ENCODE measurements at regions not wholly inside any gene's neighbourhood (a gene's known extent, or its start where the extent isn't known, plus 50 kb on each side); places are given as distances from the start of the nearest gene placed in this dataset.
"Not testable (repeated sequence)": the region's sequence is repeated elsewhere in the genome, so short reads cannot be mapped to it uniquely, and the experiment has no call there.

DNA sequence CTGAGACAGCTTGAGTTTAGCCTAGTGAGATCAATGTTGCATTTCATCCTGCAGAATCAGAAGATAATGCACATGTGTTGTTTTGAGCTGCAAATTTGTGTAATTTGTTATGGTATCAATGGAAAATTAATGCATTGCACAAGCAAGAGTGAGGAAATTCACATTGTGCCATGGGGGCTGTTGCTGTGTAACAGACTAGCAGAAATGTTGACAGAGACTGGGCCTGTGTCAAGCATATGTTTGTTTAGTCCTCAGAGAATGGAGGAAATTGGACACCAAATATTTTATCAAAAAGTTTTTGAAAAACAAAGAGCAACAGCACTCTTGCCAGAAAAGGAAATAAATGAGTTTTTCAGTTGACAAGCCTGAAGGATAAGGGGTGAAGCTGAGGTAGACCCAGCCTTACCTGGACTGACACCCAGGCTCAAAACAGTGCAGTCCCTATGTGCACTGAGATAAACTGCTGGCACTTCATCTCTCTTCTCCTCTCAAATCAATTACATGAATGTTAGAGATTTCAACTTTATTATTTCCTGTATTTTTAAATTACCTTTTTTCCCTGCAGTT, 1150.0 kb downstream of the FSCB start:
- Histone ChIP-seq H3K27me3 (ENCODE audit: control insufficient read depth, insufficient read depth, low read length) (no peaks in the 10 kb centered on the region), H3K9me3 (ENCODE audit: control insufficient read depth, insufficient read depth, low read length) (no peaks in the 10 kb centered on the region), H3K4me3 (ENCODE audit: low read depth, low read length) (no peak overlapping the region), H3K27ac (ENCODE audit: low read depth, low read length) (no peak overlapping the region)
- TF ChIP-seq, protein P1, sequence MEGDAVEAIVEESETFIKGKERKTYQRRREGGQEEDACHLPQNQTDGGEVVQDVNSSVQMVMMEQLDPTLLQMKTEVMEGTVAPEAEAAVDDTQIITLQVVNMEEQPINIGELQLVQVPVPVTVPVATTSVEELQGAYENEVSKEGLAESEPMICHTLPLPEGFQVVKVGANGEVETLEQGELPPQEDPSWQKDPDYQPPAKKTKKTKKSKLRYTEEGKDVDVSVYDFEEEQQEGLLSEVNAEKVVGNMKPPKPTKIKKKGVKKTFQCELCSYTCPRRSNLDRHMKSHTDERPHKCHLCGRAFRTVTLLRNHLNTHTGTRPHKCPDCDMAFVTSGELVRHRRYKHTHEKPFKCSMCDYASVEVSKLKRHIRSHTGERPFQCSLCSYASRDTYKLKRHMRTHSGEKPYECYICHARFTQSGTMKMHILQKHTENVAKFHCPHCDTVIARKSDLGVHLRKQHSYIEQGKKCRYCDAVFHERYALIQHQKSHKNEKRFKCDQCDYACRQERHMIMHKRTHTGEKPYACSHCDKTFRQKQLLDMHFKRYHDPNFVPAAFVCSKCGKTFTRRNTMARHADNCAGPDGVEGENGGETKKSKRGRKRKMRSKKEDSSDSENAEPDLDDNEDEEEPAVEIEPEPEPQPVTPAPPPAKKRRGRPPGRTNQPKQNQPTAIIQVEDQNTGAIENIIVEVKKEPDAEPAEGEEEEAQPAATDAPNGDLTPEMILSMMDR (IDR thresholded peaks at IDR 0.05; ENCODE audit: low read depth, low read length): no peak
- DNase-seq (ENCODE audit: low read depth, low spot score): no peak
- ChIA-PET POLR2A (no interaction called here), CTCF (no interaction called here)

- Histone ChIP-seq H3K9me3 (ENCODE audit: control insufficient read depth, insufficient read depth, low read length) (no peaks in the 10 kb centered on the region), H3K4me3 (ENCODE audit: low read depth, low read length) (no peak overlapping the region), H3K27me3 (ENCODE audit: control insufficient read depth, insufficient read depth, low read length) (no peaks in the 10 kb centered on the region), H3K27ac (ENCODE audit: low read depth, low read length) (no peak overlapping the region)
- ChIA-PET CTCF (no interaction called here), POLR2A (no interaction called here)
- TF ChIP-seq, protein P1 (IDR thresholded peaks at IDR 0.05; ENCODE audit: low read depth, low read length): no peak
- no peak for DNase-seq (ENCODE audit: low read depth, low spot score)
These were observed 1150.7 kb downstream of the FSCB start for GRCh38 chr14:43356382-43356781.

DNA sequence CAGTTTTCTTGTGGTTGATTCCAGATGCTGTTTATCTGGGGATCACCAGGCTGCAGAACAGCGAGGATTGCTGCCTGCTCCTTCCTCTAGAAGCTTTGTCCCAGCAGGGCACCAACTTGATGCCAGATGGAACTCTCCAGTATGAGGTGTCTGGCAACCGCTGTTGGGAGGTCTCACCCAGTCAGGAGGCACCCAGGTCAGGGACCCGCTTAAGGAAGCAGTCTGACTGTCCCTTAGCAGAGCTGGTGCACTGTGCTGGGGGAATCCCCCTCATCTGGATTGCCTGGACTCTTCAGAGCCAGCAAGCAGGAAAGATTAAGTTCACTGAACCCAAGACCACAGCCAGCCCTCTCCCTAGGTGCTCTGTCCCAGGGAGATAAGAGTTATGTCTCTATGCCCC, 1165.2 kb downstream of the FSCB start:
- Histone ChIP-seq H3K4me3 (ENCODE audit: low read depth, low read length) (no peak overlapping the region), H3K27ac (ENCODE audit: low read depth, low read length) (no peak overlapping the region), H3K27me3 (ENCODE audit: control insufficient read depth, insufficient read depth, low read length) (no peaks in the 10 kb centered on the region), H3K9me3 (ENCODE audit: control insufficient read depth, insufficient read depth, low read length) (no peaks in the 10 kb centered on the region; the same call in 1 of the 2 replicates)
- DNase-seq (ENCODE audit: low read depth, low spot score): no peak
- ChIA-PET CTCF (interaction anchor here (0.6 kb wide), 1 partner anchor 1505 kb away, joined by 4 read pairs; no protein-coding TSS in a partner anchor), POLR2A (no interaction called here)
- TF ChIP-seq, protein P1 (IDR thresholded peaks at IDR 0.05; ENCODE audit: low read depth, low read length): no peak

GRCh38 chr14:43338713-43339112, 1168.4 kb downstream of the FSCB start:
- CTCF ChIA-PET: no interaction called here
- TF ChIP-seq, protein P1 (IDR thresholded peaks at IDR 0.05; ENCODE audit: low read depth, low read length): no peak
- POLR2A ChIA-PET: no interaction called here
- no peaks in the 10 kb centered on the region for H3K27me3 ChIP-seq (ENCODE audit: control insufficient read depth, insufficient read depth, low read length)
- H3K4me3 ChIP-seq (ENCODE audit: low read depth, low read length): no peak overlapping the region
- H3K27ac ChIP-seq (ENCODE audit: low read depth, low read length): no peak overlapping the region
- DNase-seq (ENCODE audit: low read depth, low spot score): no peak
- no peaks in the 10 kb centered on the region; the same call in 1 of the 2 replicates for H3K9me3 ChIP-seq (ENCODE audit: control insufficient read depth, insufficient read depth, low read length)

DNA sequence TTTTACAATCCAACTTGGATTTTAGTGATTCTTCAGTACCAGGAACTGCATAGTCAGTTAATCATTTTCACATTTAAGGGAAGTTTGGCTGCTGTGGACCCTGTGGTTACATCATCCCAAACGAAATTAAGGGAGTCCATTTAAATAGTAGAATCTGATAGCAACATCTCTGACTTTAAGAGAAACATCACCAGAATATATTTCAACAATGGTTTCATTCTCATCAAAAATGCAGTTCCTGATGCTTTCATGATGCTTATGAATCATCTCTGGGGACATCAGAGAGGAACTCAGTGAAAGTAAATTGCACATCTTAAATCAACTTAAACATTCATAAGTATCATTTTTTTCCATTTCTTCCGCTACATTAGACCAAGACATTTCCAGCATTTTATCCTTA, 1170.7 kb downstream of the FSCB start:
- DNase-seq (ENCODE audit: low read depth, low spot score): no peak
- ChIA-PET CTCF (no interaction called here), POLR2A (no interaction called here)
- H3K9me3 ChIP-seq (ENCODE audit: control insufficient read depth, insufficient read depth, low read length): no peaks in the 10 kb centered on the region
- no peaks in the 10 kb centered on the region for H3K27me3 ChIP-seq (ENCODE audit: control insufficient read depth, insufficient read depth, low read length)
- no peak overlapping the region for H3K27ac ChIP-seq (ENCODE audit: low read depth, low read length)
- TF ChIP-seq, protein P1 (IDR thresholded peaks at IDR 0.05; ENCODE audit: low read depth, low read length): no peak
- H3K4me3 ChIP-seq (ENCODE audit: low read depth, low read length): no peak overlapping the region

DNA sequence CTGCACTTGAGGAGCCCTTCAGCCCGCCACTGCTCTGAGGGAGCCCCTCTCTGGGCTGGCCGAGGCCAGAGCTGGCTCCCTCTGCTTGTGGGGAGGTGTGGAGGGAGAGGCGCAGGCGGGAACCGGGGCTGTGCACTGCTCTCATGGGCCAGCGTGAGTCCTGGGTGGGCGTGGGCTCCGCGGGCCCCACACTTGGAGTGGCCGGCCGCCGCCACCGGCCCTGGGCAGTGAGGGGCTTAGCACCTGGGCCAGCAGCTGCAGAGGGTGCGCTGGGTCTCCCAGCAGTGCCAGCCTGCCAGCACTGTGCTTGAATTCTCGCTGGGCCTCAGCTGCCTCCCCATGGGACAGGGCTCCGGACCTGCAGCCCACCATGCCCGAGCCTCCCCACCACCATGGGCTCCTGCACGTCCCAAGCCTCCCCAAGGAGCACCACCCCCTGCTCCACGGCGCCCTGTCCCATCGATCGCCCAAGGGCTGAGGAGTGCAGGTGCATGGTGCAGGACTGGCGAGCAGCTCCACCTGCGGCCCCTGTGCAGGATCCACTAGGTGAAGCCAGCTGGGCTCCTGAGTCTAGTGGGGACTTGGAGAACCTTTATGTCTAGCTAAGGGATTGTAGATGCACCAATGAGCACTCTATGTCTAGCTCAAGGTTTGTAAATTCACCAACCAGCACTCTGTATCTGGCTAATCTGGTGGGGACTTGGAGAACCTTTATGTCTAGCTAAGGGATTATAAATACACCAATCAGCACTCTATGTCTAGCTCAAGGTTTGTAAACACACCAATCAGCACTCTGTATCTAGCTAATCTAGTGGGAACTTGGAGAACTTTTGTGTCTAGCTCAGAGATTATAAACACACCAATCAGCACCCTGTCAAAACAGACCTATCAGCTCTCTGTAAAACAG, 1180.3 kb downstream of the FSCB start:
- POLR2A ChIA-PET; H3K9me3 ChIP-seq (ENCODE audit: control insufficient read depth, insufficient read depth, low read length); H3K4me3 ChIP-seq (ENCODE audit: low read depth, low read length); H3K27ac ChIP-seq (ENCODE audit: low read depth, low read length); DNase-seq (ENCODE audit: low read depth, low spot score); H3K27me3 ChIP-seq (ENCODE audit: control insufficient read depth, insufficient read depth, low read length): not testable (repeated sequence)
- CTCF ChIA-PET: interaction anchor here (0.7 kb wide), 1 partner anchor 1053 kb away, joined by 3 read pairs; no protein-coding TSS in a partner anchor

Data from AG04450 (cell line).